ENCODE measurements at regions not wholly inside any gene's neighbourhood (a gene's known extent, or its start where the extent isn't known, plus 50 kb on each side); places are given as distances from the start of the nearest gene placed in this dataset.

- H3K27ac ChIP-seq, result no peak overlapping the region
- DNase-seq (ENCODE audit: low spot score), result no peak
- no peak for TF ChIP-seq CTCF (conservative IDR thresholded peaks at IDR 0.05; ENCODE audit: low read depth)
- ChIA-PET CTCF (no interaction called here), POLR2A (ENCODE audit: low non-redundant PET) (no interaction called here)
Observed at GRCh38 chr17:68801335-68802247, 153.6 kb downstream of the ABCA8 start.

GRCh38 chr17:68800751-68801150 lies 154.4 kb downstream of the ABCA8 start:
- TF ChIP-seq CTCF (conservative IDR thresholded peaks at IDR 0.05; ENCODE audit: low read depth), result no peak
- POLR2A ChIA-PET (ENCODE audit: low non-redundant PET), result no interaction called here
- H3K27ac ChIP-seq, result no peak overlapping the region
- no peak for DNase-seq (ENCODE audit: low spot score)
- CTCF ChIA-PET, result interaction anchor here (0.7 kb wide), 1 partner anchor 265 kb away, joined by 3 read pairs; no protein-coding TSS in a partner anchor

- POLR2A ChIA-PET (ENCODE audit: low non-redundant PET), result no interaction called here
- CTCF ChIA-PET, result interaction anchor here (1.0 kb wide), 1 partner anchor 177 kb away, joined by 3 read pairs; no protein-coding TSS in a partner anchor
- DNase-seq (ENCODE audit: low spot score), result no peak
- no peak overlapping the region for H3K27ac ChIP-seq
- peak; percentile 53; the same call in 1 of the 2 replicates for TF ChIP-seq CTCF (conservative IDR thresholded peaks at IDR 0.05; ENCODE audit: low read depth)
Observed at GRCh38 chr17:68794636-68795434, 160.4 kb downstream of the ABCA8 start.

- CTCF ChIA-PET, result no interaction called here
Observed at GRCh38 chr17:68792873-68793272, 162.3 kb downstream of the ABCA8 start.

GRCh38 chr17:68792042-68792685 lies 163.0 kb downstream of the ABCA8 start:
- CTCF ChIA-PET, result no interaction called here
- DNase-seq (ENCODE audit: low spot score), result no peak

More at GRCh38 chr17:68792873-68793272, 162.3 kb downstream of the ABCA8 start:
- no peak for TF ChIP-seq CTCF (conservative IDR thresholded peaks at IDR 0.05; ENCODE audit: low read depth)
- no peak overlapping the region for H3K27ac ChIP-seq
- POLR2A ChIA-PET (ENCODE audit: low non-redundant PET), result no interaction called here
- DNase-seq (ENCODE audit: low spot score), result no peak

More at GRCh38 chr17:68792042-68792685, 163.0 kb downstream of the ABCA8 start:
- no peak overlapping the region for H3K27ac ChIP-seq
- POLR2A ChIA-PET (ENCODE audit: low non-redundant PET), result no interaction called here
- no peak for TF ChIP-seq CTCF (conservative IDR thresholded peaks at IDR 0.05; ENCODE audit: low read depth)

All from RWPE1 (cell line).